Activated CD4-positive, CD25-positive, alpha-beta regulatory T cell (primary cell): ENCODE measurements at regions not wholly inside any gene's neighbourhood (a gene's known extent, or its start where the extent isn't known, plus 50 kb on each side); places are given as distances from the start of the nearest gene placed in this dataset.
"Not testable (repeated sequence)": the region's sequence is repeated elsewhere in the genome, so short reads cannot be mapped to it uniquely, and the experiment has no call there.

Source experiments
- DNase-seq, 4 experiments: peaks; one replicate each; lab custom pipeline; 2025; lab: John Stamatoyannopoulos, UW

DNA sequence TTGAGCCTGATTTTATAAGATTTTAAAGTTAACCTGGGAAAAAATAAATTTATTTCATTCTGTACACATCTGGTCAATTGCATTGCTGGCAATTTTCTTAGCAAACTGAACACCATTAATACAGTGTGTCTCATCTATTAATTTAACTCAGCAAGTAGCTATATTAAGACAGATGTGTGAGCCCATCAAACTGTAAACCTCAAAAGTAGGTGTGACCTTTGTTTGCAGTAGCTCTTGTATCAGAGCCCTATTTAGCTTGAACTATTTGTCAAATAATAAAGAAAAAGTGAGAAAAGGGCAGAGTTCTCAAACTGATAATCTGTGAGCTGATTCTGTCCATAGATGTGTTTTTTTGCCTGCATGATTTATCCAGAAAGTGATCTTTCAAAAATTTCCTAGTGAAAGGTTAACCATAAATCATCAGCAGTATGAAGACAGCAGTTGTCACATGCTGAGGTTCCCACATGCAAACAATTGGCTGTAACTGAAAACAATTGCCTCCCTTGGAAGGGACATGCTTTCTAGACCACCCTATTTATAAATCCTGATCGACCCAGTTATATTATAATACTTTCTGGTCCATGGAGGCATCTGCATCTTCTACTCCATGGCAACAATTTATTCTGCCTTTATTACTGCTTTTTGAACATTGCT, 646.5 kb downstream of the NSUN3 start:
- no peak for DNase-seq

DNA sequence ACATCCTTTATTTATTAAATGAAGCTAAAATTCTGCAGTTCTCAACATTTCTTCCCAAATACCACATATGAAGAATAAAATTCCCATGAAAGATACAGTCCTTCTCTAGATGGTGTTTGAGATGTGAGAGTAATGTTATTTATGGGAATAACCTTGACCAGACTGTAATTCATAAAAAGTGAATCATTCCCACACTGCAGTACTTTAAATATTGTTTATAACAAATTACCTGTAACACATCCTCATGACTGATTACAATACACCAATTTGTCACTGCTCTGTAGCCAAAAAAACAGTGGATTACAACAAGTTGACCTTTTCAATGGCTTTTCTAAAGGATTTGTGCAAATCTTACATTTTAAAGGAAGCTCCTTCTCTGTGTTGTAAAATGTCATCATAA, 651.3 kb downstream of the NSUN3 start:
- DNase-seq = no peak

DNA sequence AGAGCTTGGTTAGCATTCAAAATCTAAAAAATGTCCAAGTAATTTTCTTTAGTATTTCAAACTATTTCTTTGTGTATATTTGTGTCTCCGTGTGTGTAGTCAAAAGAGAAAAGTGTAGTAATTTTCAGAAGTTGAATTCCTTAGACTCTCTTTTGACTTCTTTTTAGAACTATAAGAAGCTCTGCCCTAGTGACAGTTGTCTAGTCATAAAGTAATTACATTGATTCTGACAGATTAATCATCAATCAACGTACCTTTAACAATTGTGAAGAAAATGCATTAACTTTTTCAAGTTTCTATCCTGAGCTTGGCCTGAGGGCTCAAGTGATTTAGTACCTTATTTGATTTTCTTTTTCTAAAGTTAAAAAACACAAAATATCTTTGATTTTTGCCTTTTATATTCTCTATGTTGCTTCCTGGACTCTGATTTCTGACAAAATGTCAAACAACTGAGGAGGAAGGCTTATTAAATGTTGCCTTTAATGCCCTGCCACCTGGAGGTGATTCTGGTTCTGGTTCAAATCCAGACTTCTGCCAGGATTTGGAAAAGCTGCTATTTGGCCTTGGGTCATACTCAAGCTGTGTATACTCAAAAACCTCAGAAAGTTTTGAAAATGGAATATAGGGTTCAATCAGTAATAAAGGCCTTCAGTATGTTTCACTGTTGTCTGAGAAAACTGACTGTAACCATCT, 653.6 kb downstream of the NSUN3 start:
- DNase-seq = no peak

DNA sequence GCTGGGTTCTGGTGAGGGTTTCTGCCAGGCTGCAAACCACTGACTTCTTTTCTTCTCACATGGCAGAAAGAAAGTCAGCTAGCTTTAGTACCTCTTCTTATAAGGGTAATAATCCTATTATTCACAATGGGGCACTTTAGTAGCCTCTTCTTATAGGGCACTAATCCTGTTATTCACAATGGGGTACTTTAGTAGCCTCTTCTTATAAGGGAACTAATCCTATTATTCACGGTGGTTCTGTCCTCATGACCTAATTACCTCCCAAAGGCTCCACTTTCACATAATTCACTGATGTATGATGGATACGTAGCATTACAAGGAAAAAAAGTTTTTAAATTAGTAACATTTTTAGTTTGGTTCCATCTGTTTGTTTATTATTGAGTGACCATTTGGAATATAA, 671.3 kb downstream of the NSUN3 start:
- no peak for DNase-seq

DNA sequence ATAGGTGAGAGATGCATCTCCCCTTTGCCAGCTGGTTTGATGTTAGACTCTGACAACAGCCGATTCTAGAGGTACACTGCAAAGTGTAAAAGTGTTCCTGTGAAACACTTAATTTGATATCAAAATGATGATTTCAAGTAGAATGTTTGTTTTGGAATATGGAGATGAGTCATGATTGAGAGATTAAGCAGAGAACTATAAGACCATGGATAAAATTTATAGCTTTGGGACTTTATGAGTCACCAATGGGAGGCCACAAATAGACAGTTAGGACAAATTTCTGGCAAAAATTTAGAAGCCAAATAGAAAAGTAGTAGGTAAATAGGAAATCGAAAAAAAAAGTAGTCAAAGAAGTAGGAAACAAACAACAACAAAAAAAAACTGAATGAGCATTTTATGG, 672.5 kb downstream of the NSUN3 start:
- no peak for DNase-seq

DNA sequence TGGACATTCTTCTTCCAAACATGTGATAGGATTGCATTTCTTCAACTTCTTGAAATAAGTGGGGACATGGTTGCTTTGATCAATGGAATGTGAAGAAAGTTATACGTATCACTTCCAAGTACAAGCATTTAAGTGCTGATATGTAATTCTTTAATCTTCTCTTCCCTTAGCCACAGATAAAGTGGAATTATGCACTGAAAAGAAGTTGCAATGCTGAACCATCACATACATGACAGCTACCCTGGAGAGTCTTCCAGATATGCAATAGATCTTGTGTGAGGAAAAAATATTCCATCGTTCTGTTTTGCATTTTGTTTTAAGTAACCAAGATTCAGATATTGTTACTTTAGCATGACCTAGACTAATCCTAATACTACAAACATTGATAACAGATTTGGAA, 674.3 kb downstream of the NSUN3 start:
- no peak for DNase-seq

DNA sequence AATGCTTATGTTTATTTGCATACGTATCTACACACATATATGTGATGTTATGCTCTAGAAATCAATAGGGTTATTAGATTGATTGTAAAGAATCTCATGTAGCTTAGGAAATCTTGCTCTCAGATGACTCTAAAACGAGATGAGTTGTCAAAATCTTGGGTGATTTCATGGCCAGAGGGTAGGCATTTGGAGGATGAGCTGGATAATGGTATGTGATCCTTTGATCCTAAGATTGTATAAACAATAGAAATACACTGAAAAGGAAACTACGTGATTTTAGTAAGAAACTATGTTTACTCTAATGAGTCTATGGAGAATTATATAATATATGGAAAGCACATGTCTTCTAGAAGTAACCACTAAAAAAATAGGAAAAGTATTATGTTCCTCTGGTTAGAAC, 676.6 kb downstream of the NSUN3 start:
- DNase-seq = no peak

DNA sequence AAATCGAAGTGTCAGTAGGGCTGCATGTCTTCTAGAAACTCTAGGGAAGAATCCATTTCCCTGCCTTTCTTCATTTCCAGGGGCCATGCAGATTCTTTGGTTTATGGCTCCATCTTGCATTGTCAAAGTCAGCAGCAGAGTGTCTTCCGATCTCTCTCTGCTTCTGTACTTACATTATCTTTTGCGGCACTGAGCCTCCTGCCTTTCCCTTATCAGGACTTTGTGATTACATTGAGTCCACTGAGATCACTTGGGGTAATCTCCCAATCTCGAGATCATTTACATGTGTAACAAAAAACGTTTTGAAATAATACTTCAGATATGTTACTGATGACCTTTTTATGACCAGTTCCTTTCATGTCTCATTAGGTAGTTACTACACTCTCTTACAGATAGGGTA, 695.9 kb downstream of the NSUN3 start:
- no peak for DNase-seq

DNA sequence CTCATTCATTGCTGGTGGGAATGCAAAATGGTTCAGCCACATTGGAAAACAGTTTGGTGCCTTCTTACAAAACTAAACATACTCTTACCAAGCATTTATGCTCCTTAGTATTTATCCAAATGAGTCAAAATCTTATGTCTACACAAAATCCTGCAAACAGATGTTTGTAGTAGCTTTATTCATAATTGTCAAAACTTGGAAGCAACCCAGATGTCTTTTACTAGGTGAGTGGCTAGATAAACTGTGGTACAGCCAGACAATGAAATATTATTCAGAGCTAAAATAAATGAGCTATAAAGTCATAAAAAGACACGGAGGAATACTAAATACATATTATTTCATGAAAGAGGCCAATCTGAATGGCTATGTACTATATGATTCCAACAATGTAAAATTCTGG, 709.5 kb downstream of the NSUN3 start:
- DNase-seq = no peak

DNA sequence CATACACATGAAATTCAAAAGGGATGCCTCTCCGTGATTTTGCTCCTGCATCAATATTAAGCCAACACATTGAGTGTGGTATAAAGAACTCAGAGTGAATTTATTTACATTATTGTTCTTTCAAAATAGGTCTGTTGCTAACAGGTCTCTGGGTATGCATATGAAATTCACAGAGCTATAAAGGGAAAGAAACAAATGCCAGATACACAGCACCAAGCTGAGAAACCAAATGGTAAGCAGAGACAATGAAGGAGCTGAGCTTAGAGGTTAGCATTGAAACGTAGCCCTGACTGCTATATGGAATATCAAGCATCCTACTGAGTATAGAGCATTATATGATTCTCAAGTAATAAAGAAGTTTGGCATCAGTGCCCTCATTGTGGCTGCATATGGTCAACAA, 712.9 kb downstream of the NSUN3 start:
- DNase-seq = no peak

DNA sequence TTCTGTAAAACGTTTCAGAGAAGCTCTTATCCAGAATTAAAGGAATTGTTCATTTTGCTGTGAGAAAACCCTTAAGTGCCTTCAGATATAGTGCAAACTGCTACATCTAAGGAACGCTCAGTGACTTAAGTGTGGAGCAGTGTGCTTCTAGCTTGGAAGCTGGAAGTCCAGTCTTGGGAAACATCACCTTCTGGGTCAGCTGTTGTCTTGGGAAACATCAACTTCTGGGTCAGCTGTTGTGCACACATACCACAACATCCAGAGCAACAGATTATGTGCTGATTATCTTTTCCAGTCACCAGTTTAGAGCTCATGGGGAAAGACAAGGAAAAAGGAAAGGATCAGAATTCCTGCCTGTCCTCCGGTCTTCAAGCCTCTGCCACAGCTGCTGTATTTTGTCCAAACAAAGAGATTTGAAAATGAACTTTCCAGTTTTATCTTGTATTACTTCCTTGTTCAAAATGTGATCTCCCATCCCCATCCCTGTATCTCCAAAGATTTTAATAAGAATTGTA, 713.6 kb downstream of the NSUN3 start:
- no peak for DNase-seq

DNA sequence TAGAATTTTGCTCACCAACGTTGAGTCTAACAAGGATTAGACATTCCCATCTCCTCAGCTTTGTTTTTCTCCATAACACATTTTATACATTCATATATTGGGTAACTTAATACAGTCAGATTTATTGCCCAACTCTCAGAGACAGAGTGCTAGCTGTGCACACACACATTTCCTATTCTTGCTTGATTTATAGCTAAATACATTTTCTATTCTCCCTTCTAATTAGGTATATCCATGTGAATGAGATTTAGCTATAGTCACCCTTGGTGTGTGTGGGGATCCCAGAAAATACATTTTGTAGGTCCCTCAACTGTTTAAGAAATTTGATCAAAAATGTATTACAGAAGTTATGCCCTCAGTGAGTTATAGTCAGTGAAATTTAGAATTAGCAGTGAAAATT, 715.4 kb downstream of the NSUN3 start:
- no peak for DNase-seq

DNA sequence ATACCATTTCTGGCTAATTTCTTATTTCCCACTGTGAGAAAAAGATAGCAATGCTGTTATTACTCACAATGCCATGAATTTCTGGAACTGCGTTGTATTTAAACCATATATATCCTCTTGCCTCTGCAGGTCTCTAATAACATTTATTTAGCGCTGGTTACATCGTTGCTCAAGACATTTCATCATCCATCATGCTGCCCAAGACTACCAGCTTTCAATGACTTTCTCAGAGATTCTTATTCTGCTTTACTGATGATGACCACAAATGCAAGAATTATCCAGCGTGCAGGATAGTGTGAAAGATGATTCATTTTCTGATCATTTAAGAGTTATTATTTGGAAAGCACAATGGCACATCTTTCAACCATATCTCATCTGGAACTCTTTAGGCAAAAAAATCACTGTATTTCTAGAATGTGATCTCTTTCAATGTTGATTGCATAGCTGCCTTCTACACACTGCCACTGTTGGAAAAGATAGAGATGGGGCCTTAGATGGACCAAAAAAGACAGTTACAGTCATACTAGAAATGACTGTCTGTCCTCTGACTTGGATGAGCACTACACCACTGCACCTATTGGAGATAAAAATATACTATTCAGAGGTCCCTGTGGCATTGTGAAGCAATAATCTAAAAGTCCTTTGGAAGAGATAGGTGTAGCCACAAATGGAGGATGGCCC, 716.1 kb downstream of the NSUN3 start:
- no peak for DNase-seq

DNA sequence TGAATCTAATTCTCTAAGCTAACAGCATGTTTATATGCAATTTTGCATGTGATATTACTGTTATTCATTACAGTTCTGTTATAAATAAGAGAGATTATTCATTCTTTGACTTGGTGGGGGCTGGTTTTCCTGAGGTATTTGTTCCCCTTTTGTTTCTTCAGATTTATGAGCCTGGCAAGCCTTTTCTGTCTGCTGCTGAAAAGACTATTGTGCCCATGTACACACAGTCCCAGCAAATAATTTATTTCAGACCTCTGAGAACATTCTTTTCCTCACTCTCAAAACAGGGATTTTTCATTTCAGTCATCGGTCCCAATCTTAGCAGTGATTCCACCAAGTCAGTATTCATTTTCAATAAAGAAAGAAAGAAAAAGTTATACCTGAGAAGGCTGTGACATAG, 716.8 kb downstream of the NSUN3 start:
- DNase-seq = no peak

DNA sequence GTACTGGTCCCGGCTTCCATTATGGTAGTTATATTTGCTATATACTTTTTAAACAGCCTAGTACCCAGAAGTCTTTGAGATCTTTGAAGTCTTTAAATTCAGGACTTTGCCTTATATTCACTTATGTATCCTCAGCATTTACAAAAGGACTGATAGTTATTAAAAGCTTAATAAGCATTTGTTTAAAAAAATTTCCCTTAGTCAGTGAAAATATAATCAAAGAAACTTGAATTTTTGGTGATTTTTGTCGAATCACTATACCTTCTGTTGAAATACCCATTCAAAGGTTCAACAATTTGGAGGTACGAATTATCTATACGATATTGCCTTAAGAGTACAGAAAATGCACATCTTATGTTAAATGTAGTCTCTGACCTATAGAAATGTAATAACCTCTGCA, 721.4 kb downstream of the NSUN3 start:
- no peak for DNase-seq

DNA sequence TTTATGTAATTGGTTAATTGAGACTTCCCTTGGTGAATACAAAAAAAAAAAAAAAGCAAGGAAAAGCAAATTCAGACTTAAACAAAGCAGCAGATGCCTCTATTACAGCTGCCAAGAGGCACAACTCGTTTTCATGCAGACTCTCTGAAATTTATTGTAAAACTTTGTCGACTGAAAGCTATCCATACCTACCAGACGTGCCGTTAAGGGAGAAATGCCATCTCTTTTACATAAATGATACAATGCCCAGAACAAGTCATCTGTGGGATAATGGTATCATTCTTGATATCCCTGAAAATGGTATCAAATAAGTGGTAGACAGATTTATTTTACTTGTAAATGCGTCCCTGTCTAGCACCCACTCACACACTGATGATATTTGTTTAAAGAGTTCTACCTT, 724.2 kb downstream of the NSUN3 start:
- no peak for DNase-seq

DNA sequence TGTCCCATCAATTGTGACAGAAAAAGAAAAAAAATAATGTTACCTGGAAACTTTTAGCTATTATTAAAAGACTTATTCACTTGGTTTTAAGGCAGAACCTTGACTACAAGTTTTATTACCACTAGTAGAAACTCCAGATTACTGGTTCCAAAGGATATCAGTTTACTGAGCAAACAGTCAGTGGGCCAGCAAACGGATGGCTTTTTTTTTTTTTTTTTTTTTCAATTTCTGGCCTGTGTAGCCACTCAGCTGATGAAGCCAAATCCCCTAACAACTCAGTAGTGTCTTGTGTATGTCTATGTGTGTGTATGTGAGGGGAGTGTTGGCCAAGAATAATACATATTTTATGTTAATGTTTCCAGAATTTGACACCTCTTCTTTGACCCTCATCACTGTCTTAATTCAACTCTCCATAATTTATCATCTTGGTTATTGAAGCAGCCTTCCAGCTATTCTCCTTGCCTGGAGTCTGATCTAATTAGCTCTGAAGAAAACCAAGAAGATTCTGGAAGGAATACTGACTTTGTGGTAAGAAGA, 724.9 kb downstream of the NSUN3 start:
- DNase-seq = no peak

DNA sequence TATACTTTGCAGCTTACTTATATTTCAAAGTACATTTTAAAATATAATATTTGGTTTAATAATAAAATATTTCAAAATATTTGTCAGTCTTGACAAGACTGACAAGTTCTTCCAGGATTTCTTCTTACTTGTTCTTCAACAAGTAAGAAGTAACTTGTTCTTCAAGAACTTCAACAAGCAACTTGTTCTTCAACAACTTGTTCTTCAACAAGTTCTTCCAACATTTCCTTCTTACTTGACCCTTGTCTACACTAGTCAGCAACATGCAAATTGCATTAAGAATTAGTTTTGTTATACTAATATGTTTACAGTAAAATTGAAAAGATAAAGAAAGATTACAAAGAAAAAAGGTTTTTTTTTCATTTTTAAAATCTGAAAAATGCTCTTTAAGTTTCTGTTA, 731.7 kb downstream of the NSUN3 start:
- DNase-seq = no peak

DNA sequence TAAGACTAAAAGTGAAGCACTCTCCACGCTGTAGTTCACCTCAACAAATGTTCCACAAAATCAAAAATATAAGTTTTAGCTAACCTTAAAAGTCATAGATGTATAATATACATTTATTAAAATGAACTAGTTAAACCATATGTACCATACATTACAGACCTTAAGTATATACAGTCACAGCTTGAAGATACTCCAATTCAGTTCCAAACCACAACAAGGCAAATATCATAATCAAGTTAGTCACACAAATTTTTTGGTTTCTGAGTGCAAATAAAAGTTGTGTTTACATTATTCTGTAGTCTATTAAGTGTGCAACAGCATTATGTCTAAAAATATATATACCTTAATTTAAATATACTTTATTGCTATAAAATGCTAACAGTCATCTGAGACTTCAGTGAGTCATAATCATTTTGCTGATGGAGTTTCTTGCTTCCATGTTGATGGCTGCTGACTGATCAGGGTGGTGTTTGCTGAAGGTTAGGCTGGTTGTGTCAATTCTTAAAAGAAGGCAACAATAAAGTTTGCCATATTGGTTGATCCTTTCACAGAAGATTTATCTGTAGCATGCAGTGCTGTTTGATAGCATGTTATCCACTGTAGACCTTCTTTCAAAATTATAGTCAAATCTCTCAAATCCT, 736.7 kb downstream of the NSUN3 start:
- no peak for DNase-seq

DNA sequence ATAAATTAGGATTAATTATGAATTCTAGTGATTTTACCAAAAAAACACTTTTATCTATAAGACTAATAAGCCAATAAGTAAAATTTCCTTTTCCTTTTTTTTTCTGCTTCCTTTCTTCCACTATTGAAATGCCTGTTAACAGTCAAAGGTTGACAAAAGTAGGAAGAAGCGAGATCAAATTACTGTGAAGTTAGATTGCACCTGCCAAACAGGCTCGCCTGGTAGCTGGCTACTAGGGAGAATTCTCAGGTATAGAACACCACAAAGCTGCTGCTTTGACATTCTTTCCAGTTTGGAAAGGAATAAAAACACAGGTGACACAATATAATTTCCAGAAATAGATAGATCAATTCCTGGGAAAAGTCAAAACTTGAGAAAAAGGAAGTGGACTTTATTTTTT, 749.0 kb downstream of the NSUN3 start:
- no peak for DNase-seq

DNA sequence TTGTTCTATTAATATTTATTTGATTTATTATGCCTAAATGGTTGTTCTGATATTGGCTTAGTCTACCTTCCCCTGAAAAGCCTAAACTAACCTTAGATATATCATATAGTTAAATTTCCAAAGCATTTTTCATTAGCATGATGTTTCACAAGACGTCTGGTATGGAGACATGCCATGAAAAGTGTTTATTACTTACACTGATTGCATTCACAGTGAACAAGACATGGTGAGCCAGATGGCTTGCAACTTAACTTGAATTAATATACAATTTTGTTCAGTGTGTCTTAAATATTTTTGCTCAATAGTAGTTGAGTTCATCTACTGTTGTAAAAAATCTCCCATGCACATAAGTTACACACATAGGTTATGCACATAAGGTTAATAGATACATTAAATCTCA, 758.4 kb downstream of the NSUN3 start:
- DNase-seq = no peak

DNA sequence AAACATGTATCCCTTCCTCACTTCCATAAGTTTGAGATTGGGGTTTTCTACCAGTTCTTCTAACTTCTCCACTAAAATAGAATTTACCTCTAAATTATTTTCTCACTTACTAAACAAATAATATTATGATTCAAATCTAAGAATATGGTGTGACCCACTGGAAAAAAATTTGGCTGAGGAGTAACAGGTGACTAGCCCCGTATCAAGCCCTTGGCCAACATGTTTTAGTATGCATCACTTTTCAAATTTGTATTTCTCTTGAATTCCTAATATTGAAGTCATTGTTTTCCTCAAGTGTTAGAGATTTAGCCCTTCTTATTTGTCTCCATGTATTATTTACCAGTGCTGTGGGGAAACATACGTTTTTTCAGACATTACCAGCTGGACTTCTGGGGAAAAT, 759.4 kb downstream of the NSUN3 start:
- no peak for DNase-seq

DNA sequence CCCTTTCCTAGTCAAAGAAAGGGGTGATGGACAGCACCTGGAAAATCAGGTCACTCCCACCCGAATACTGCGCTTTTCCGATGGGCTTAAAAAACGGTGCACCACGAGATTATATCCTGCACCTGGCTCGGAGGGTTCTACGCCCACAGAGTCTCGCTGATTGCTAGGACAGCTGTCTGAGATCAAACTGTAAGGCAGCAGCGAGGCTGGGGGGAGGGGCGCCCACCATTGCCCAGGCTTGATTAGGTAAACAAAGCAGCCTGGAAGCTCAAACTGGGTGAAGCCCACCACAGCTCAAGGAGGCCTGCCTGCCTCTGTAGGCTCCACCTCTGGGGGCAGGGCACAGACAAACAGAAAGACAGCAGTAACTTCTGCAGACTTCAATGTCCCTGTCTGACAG, 783.4 kb downstream of the NSUN3 start:
- DNase-seq = not testable (repeated sequence)
